Chondrocyte (in vitro differentiated cells): ENCODE measurements at regions not wholly inside any gene's neighbourhood (a gene's known extent, or its start where the extent isn't known, plus 50 kb on each side); places are given as distances from the start of the nearest gene placed in this dataset.
"Not testable (repeated sequence)": the region's sequence is repeated elsewhere in the genome, so short reads cannot be mapped to it uniquely, and the experiment has no call there.

Experiments used
- DNase-seq: peaks from one replicate; pipeline ENCODE4 v3.0.0; 2021; ENCODE audit warnings: mixed read lengths, low spot score
- H3K27ac Mint-ChIP-seq: one replicate; pipeline ENCODE4 v1.8.0; 2021; ENCODE audit warnings: mild to moderate bottlenecking, moderate library complexity, mixed read lengths; ENCODE audit not compliant: unreplicated experiment
- H3K27me3 Mint-ChIP-seq: 2 replicates; pipeline ENCODE4 v1.8.0; 2021; ENCODE audit warnings: low read depth, mixed read lengths
- H3K36me3 Mint-ChIP-seq: 2 replicates; pipeline ENCODE4 v1.8.0; 2021; ENCODE audit warnings: low read depth, mixed read lengths
- H3K4me1 Mint-ChIP-seq: 2 replicates; pipeline ENCODE4 v1.8.0; 2021; ENCODE audit warnings: low read depth, mild to moderate bottlenecking, mixed read lengths
- H3K4me3 Mint-ChIP-seq: one replicate; pipeline ENCODE4 v1.8.0; 2021; ENCODE audit warnings: mild to moderate bottlenecking, moderate library complexity, mixed read lengths; ENCODE audit not compliant: unreplicated experiment
- H3K9me3 Mint-ChIP-seq: 2 replicates; pipeline ENCODE4 v1.8.0; 2021; ENCODE audit warnings: low read depth, mixed read lengths
- CTCF ChIP-seq: fragments of 200-600 bp; sonication (generic); IDR thresholded peaks from 2 replicates; pipeline ENCODE4 v1.5.0; 2021; ENCODE audit warnings: antibody characterized with exemption, mild to moderate bottlenecking, moderate library complexity

GRCh38 chr14:29007990-29008389, 241.4 kb downstream of the FOXG1 start:
- TF ChIP-seq CTCF, result no peak
- no peaks in the 10 kb centered on the region for H3K4me1 Mint-ChIP-seq

GRCh38 chr14:29016050-29016900, 249.7 kb downstream of the FOXG1 start:
- H3K9me3 Mint-ChIP-seq, result peaks cover 6% of the 10 kb centered on the region
- H3K4me1 Mint-ChIP-seq, result no peaks in the 10 kb centered on the region
- DNase-seq, result no peak
- peaks cover 5% of the 10 kb centered on the region for H3K27me3 Mint-ChIP-seq
- H3K36me3 Mint-ChIP-seq, result no peaks in the 10 kb centered on the region
- TF ChIP-seq CTCF, result peak; percentile 78
- H3K4me3 Mint-ChIP-seq, result no peak overlapping the region
- no peak overlapping the region for H3K27ac Mint-ChIP-seq

More at GRCh38 chr14:29007990-29008389, 241.4 kb downstream of the FOXG1 start:
- Mint-ChIP-seq H3K4me3 (no peak overlapping the region), H3K36me3 (no peaks in the 10 kb centered on the region), H3K27ac (no peak overlapping the region), H3K9me3 (peaks cover 7% of the 10 kb centered on the region), H3K27me3 (peaks cover under 1% of the 10 kb centered on the region)
- DNase-seq, result no peak

GRCh38 chr14:29023505-29023904, 256.9 kb downstream of the FOXG1 start:
- not testable (repeated sequence) for H3K27ac Mint-ChIP-seq, H3K36me3 Mint-ChIP-seq, DNase-seq, H3K4me1 Mint-ChIP-seq, H3K4me3 Mint-ChIP-seq, H3K27me3 Mint-ChIP-seq
- peaks cover 46% of the 10 kb centered on the region for H3K9me3 Mint-ChIP-seq

- not testable (repeated sequence) for H3K4me3 Mint-ChIP-seq, H3K4me1 Mint-ChIP-seq, H3K27me3 Mint-ChIP-seq, H3K27ac Mint-ChIP-seq, H3K36me3 Mint-ChIP-seq, DNase-seq
- H3K9me3 Mint-ChIP-seq, result peaks cover 43% of the 10 kb centered on the region
Observed at GRCh38 chr14:29027441-29027840, 260.9 kb downstream of the FOXG1 start.

GRCh38 chr14:29027941-29028705, 261.5 kb downstream of the FOXG1 start:
- not testable (repeated sequence) for H3K4me3 Mint-ChIP-seq, DNase-seq, H3K36me3 Mint-ChIP-seq, H3K4me1 Mint-ChIP-seq, H3K27ac Mint-ChIP-seq, H3K27me3 Mint-ChIP-seq
- H3K9me3 Mint-ChIP-seq, result peaks cover 43% of the 10 kb centered on the region

- no peaks in the 10 kb centered on the region for H3K4me1 Mint-ChIP-seq
- no peaks in the 10 kb centered on the region for H3K36me3 Mint-ChIP-seq
- no peak overlapping the region for H3K27ac Mint-ChIP-seq
- H3K9me3 Mint-ChIP-seq, result peaks cover 37% of the 10 kb centered on the region
- DNase-seq, result no peak
- H3K4me3 Mint-ChIP-seq, result no peak overlapping the region
- H3K27me3 Mint-ChIP-seq, result no peaks in the 10 kb centered on the region
- no peak for TF ChIP-seq CTCF
Observed at GRCh38 chr14:29028973-29029582, 262.5 kb downstream of the FOXG1 start.
